ENCODE measurements at regions not wholly inside any gene's neighbourhood (a gene's known extent, or its start where the extent isn't known, plus 50 kb on each side); places are given as distances from the start of the nearest gene placed in this dataset.
"Not testable (repeated sequence)": the region's sequence is repeated elsewhere in the genome, so short reads cannot be mapped to it uniquely, and the experiment has no call there.

GRCh38 chr5:167412556-167412955 lies 878.9 kb upstream of the WWC1 start:
- DNase-seq = peak; percentile 86

GRCh38 chr5:167413506-167413905 lies 877.9 kb upstream of the WWC1 start:
- no peak for DNase-seq

GRCh38 chr5:167414611-167415010 lies 876.8 kb upstream of the WWC1 start:
- no peak for DNase-seq

GRCh38 chr5:167415779-167416746 lies 875.4 kb upstream of the WWC1 start:
- peak; percentile 12 for DNase-seq

GRCh38 chr5:167417662-167418061 lies 873.8 kb upstream of the WWC1 start:
- DNase-seq = no peak

- DNase-seq = no peak
Observed at GRCh38 chr5:167425161-167425560, 866.3 kb upstream of the WWC1 start.

GRCh38 chr5:167426501-167426900 lies 864.9 kb upstream of the WWC1 start:
- DNase-seq = no peak

- DNase-seq = not testable (repeated sequence)
Observed at GRCh38 chr5:167427641-167428040, 863.8 kb upstream of the WWC1 start.

GRCh38 chr5:167440846-167441245 lies 850.6 kb upstream of the WWC1 start:
- DNase-seq = no peak

GRCh38 chr5:167442922-167443321 lies 848.5 kb upstream of the WWC1 start:
- peak; percentile 36 for DNase-seq

- no peak for DNase-seq
Observed at GRCh38 chr5:167447466-167448375, 843.7 kb upstream of the WWC1 start.

GRCh38 chr5:167448376-167448775 lies 843.1 kb upstream of the WWC1 start:
- no peak for DNase-seq

- peak; percentile 89 for DNase-seq
Observed at GRCh38 chr5:167451076-167451475, 840.4 kb upstream of the WWC1 start.

GRCh38 chr5:167452136-167452535 lies 839.3 kb upstream of the WWC1 start:
- DNase-seq = peak; percentile 86

GRCh38 chr5:167453246-167454030 lies 838.0 kb upstream of the WWC1 start:
- DNase-seq = peak; percentile 82

GRCh38 chr5:167458412-167458811 lies 833.0 kb upstream of the WWC1 start:
- no peak for DNase-seq

GRCh38 chr5:167460449-167461020 lies 830.9 kb upstream of the WWC1 start:
- peak; percentile 32 for DNase-seq

GRCh38 chr5:167463939-167464338 lies 827.5 kb upstream of the WWC1 start:
- DNase-seq = no peak

- no peak for DNase-seq
Observed at GRCh38 chr5:167466992-167467391, 824.5 kb upstream of the WWC1 start.

GRCh38 chr5:167472566-167473108 lies 818.8 kb upstream of the WWC1 start:
- DNase-seq = no peak

- DNase-seq = peak; percentile 71
Observed at GRCh38 chr5:167478188-167478587, 813.3 kb upstream of the WWC1 start.

- peak; percentile 51 for DNase-seq
Observed at GRCh38 chr5:167479779-167480178, 811.7 kb upstream of the WWC1 start.

Data from fibroblast of skin of abdomen (primary cell).